GM12878 (cell line): ENCODE measurements at regions not wholly inside any gene's neighbourhood (a gene's known extent, or its start where the extent isn't known, plus 50 kb on each side); places are given as distances from the start of the nearest gene placed in this dataset.
"Not testable (repeated sequence)": the region's sequence is repeated elsewhere in the genome, so short reads cannot be mapped to it uniquely, and the experiment has no call there.

Experiments used
- ATAC-seq: fragments of 200-7000 bp; cut with Tn5 transposase; 3 replicates; pipeline ENCODE4 v1.9.1; 2020; ENCODE audit warnings: mild to moderate bottlenecking, moderate library complexity
- BruUV-seq: library from RNA; stranded (reverse); fragments of 400-500 nt; replicated peaks from 2 replicates; lab custom pipeline; 2021; lab: Mats Ljungman, UMichigan
- CTCF ChIA-PET: fragments of 300-600 bp; sonication (Branson Sonifier 250); formaldehyde crosslinking; extraction: SDS; loops from one replicate; lab custom pipeline; 2021; ENCODE audit warnings: inconsistent platforms; lab: Yijun Ruan, JAX
- POLR2A ChIA-PET: fragments of 350-600 bp; formaldehyde crosslinking; extraction: SDS; loops from one replicate; lab custom pipeline; 2021; ENCODE audit warnings: inconsistent platforms; lab: Charles Lee
- RAD21 ChIA-PET: fragments of 300-600 bp; sonication (Branson Sonifier 250); formaldehyde crosslinking; loops from one replicate; lab custom pipeline; 2023; ENCODE audit warnings: antibody characterized with exemption; ENCODE audit not compliant: unreplicated experiment; lab: Charles Lee
- SMC1A ChIA-PET: fragments of 300-600 bp; sonication (Branson Sonifier 250); formaldehyde crosslinking; loops from one replicate; lab custom pipeline; 2023; ENCODE audit not compliant: unreplicated experiment, uncharacterized antibody; lab: Charles Lee
- DNase-seq: peaks from one replicate; pipeline ENCODE4 v3.0.0-alpha.2; 2011; ENCODE audit warnings: low read depth, low spot score
- FAIRE-seq: peaks from 3 replicates; lab custom pipeline; 2011; peaks lifted over from hg19 to GRCh38; lab: Jason Lieb, UNC
- H2AFZ ChIP-seq: 2 replicates; pipeline ENCODE4 v1.6.0; 2011; ENCODE audit warnings: low read depth, low read length, control low read depth; ENCODE audit not compliant: control insufficient read depth
- H3K27ac ChIP-seq: 2 replicates; pipeline ENCODE4 v1.5.1; 2011; ENCODE audit warnings: control low read depth; ENCODE audit not compliant: control insufficient read depth, insufficient read depth
- H3K27me3 ChIP-seq, 2 experiments: replicated peaks in 1 of 2; 2 replicates each; pipeline versions ENCODE4 v1.6.0 to v1.6.1; 2011; ENCODE audit warnings: low read length in 1 of 2; ENCODE audit not compliant: control insufficient read depth in 2 of 2, insufficient read depth in 2 of 2
- H3K36me3 ChIP-seq, 2 experiments: 2 replicates each; pipeline ENCODE4 v1.5.1; 2011; ENCODE audit warnings: low read length in 1 of 2; ENCODE audit not compliant: control insufficient read depth in 2 of 2, insufficient read depth in 2 of 2
- H3K4me1 ChIP-seq: 2 replicates; pipeline ENCODE4 v1.6.1; 2011; ENCODE audit warnings: mild to moderate bottlenecking, low read length, moderate library complexity, mixed read lengths; ENCODE audit not compliant: control insufficient read depth, insufficient read depth
- H3K4me2 ChIP-seq: 2 replicates; pipeline ENCODE4 v1.6.0; 2011; ENCODE audit warnings: control low read depth; ENCODE audit not compliant: control insufficient read depth, insufficient read depth
- H3K4me3 ChIP-seq: fragments of 200-600 bp; sonication (generic); 2 replicates; pipeline ENCODE4 v1.5.1; 2016
- H3K79me2 ChIP-seq: 2 replicates; pipeline ENCODE4 v1.6.0; 2011; ENCODE audit warnings: low read length; ENCODE audit not compliant: control insufficient read depth, insufficient read depth
- H3K9ac ChIP-seq: 2 replicates; pipeline ENCODE4 v1.8.0; 2011; ENCODE audit warnings: low read length, control low read depth, mixed read lengths; ENCODE audit not compliant: control insufficient read depth, insufficient read depth
- H3K9me3 ChIP-seq: replicated peaks from 3 replicates; pipeline ENCODE4 v1.5.1; 2011; ENCODE audit warnings: mild to moderate bottlenecking, low read length; ENCODE audit not compliant: control insufficient read depth, insufficient read depth
- H4K20me1 ChIP-seq: 2 replicates; pipeline ENCODE4 v1.6.0; 2011; ENCODE audit not compliant: control insufficient read depth, insufficient read depth
- RAD21 ChIP-seq: IDR thresholded peaks from 2 replicates; pipeline ENCODE4 v1.6.1; 2011; ENCODE audit warnings: mild to moderate bottlenecking, low read depth, low read length, moderate library complexity; ENCODE audit not compliant: insufficient read depth
- SMC3 ChIP-seq: IDR thresholded peaks from 2 replicates; pipeline ENCODE4 v1.6.1; 2011; ENCODE audit warnings: low read length, improper control_type of control experiment, borderline replicate concordance
- WGBS: methylation state at CpG from one replicate; pipeline ENCODE4 v1.1.6; 2016; ENCODE audit warnings: low lambda C conversion rate; ENCODE audit not compliant: insufficient replicate concordance, insufficient coverage; ENCODE audit errors: missing lambda C conversion rate; 5-methylcytosine and 5-hydroxymethylcytosine counted together
- in situ Hi-C: fragments of 300-500 bp; cut with MboI; formaldehyde crosslinking; loops from 9 replicates; pipeline ENCODE4 v1.14.3; 2018; ENCODE audit warnings: mixed read lengths
- intact Hi-C: fragments of 100-400 bp; cut with micrococcal nuclease; formaldehyde crosslinking; loops from one replicate; pipeline ENCODE4 v1.14.2; 2022; ENCODE audit not compliant: unreplicated experiment

- H2AFZ ChIP-seq, POLR2A ChIA-PET, DNase-seq, H3K4me1 ChIP-seq, H3K9me3 ChIP-seq, H3K36me3 ChIP-seq, H3K27ac ChIP-seq, H3K4me2 ChIP-seq, CTCF ChIA-PET, H3K79me2 ChIP-seq, H3K27me3 ChIP-seq, in situ Hi-C loops, H3K9ac ChIP-seq, H3K4me3 ChIP-seq, H4K20me1 ChIP-seq, RAD21 ChIA-PET, SMC1A ChIA-PET, BruUV-seq, intact Hi-C loops, FAIRE-seq: not testable (repeated sequence)
- TF ChIP-seq SMC3 (peak; percentile 13; the same call in 1 of the 2 replicates), RAD21 (peak; percentile 18; the same call in 1 of the 2 replicates)
- WGBS: 4% methylated on average over 1 of the region's 1 CpG
- ATAC-seq: peak; percentile 53
These were observed 66.5 kb upstream of the NIPA1 start for GRCh38 chr15:22719980-22720379.

- H3K4me2 ChIP-seq, intact Hi-C loops, CTCF ChIA-PET, BruUV-seq, POLR2A ChIA-PET, H3K9ac ChIP-seq, ATAC-seq, H3K79me2 ChIP-seq, H3K4me1 ChIP-seq, RAD21 ChIA-PET, H3K27me3 ChIP-seq, FAIRE-seq, H3K36me3 ChIP-seq, H3K9me3 ChIP-seq, in situ Hi-C loops, H3K4me3 ChIP-seq, H3K27ac ChIP-seq, H2AFZ ChIP-seq, DNase-seq, H4K20me1 ChIP-seq: not testable (repeated sequence)
- SMC1A ChIA-PET: interaction anchor here (0.8 kb wide), 1 partner anchor 250 kb away, joined by 3 read pairs; no protein-coding TSS in a partner anchor
- no CpG with 5 or more reads among the region's 2 CpGs for WGBS
These were observed 60.3 kb upstream of the NIPA1 start for GRCh38 chr15:22726104-22726503.

- ATAC-seq, H3K36me3 ChIP-seq: not testable (repeated sequence)
These were observed 51.4 kb upstream of the NIPA1 start for GRCh38 chr15:22735067-22735466.

More at GRCh38 chr15:22735067-22735466, 51.4 kb upstream of the NIPA1 start:
- H3K9ac ChIP-seq, H2AFZ ChIP-seq, SMC1A ChIA-PET, H3K9me3 ChIP-seq, H3K27me3 ChIP-seq, H3K4me1 ChIP-seq, H4K20me1 ChIP-seq, H3K79me2 ChIP-seq, CTCF ChIA-PET, POLR2A ChIA-PET, in situ Hi-C loops, FAIRE-seq, intact Hi-C loops, H3K4me2 ChIP-seq, DNase-seq, H3K27ac ChIP-seq, H3K4me3 ChIP-seq, RAD21 ChIA-PET, BruUV-seq: not testable (repeated sequence)
- 19% methylated on average over 4 of the region's 4 CpGs for WGBS
